Endodermal cell (in vitro differentiated cells): ENCODE measurements at regions not wholly inside any gene's neighbourhood (a gene's known extent, or its start where the extent isn't known, plus 50 kb on each side); places are given as distances from the start of the nearest gene placed in this dataset.

Experiments used
- DNase-seq: peaks from one replicate; pipeline ENCODE4 v3.0.0-alpha.2; 2017
- H3K27ac ChIP-seq: 2 replicates; pipeline ENCODE4 v1.5.1; 2013; ENCODE audit warnings: mild to moderate bottlenecking, low read depth, low read length, moderate library complexity
- H3K27me3 ChIP-seq: 2 replicates; pipeline ENCODE4 v1.6.1; 2013; ENCODE audit warnings: mild to moderate bottlenecking, low read length, moderate library complexity; ENCODE audit not compliant: insufficient read depth, control insufficient read depth, poor library complexity, severe bottlenecking
- H3K36me3 ChIP-seq: 2 replicates; pipeline ENCODE4 v1.7.0; 2013; ENCODE audit warnings: mild to moderate bottlenecking, low read length, moderate library complexity; ENCODE audit not compliant: control insufficient read depth, insufficient read depth
- H3K4me1 ChIP-seq: one replicate; pipeline ENCODE4 v1.7.0; 2013; ENCODE audit warnings: low read length; ENCODE audit not compliant: control insufficient read depth, insufficient read depth
- H3K4me3 ChIP-seq: 2 replicates; pipeline ENCODE4 v1.5.1; 2013; ENCODE audit warnings: mild to moderate bottlenecking, low read length, moderate library complexity
- H3K9ac ChIP-seq: 2 replicates; pipeline ENCODE4 v1.6.1; 2013; ENCODE audit warnings: mild to moderate bottlenecking, low read length, moderate library complexity; ENCODE audit not compliant: poor library complexity, severe bottlenecking; ENCODE audit errors: extremely low read depth
- H3K9me3 ChIP-seq: 2 replicates; pipeline ENCODE4 v1.6.1; 2013; ENCODE audit warnings: mild to moderate bottlenecking, low read length, moderate library complexity; ENCODE audit not compliant: control insufficient read depth
- H3K27ac Mint-ChIP-seq: 2 replicates; pipeline ENCODE4 v1.8.0; 2020; ENCODE audit warnings: mixed read lengths
- H3K27me3 Mint-ChIP-seq: 2 replicates; pipeline ENCODE4 v1.8.0; 2021; ENCODE audit warnings: mild to moderate bottlenecking, mixed read lengths; ENCODE audit not compliant: insufficient read depth
- H3K36me3 Mint-ChIP-seq: 2 replicates; pipeline ENCODE4 v1.8.0; 2020; ENCODE audit warnings: low read depth, mixed read lengths
- H3K4me1 Mint-ChIP-seq: 2 replicates; pipeline ENCODE4 v1.8.0; 2020; ENCODE audit warnings: mixed read lengths
- H3K4me3 Mint-ChIP-seq: 2 replicates; pipeline ENCODE4 v1.8.0; 2020; ENCODE audit warnings: mild to moderate bottlenecking, moderate library complexity, mixed read lengths
- H3K9me3 Mint-ChIP-seq: 2 replicates; pipeline ENCODE4 v1.8.0; 2020; ENCODE audit warnings: mild to moderate bottlenecking, mixed read lengths
- WGBS, 2 experiments: methylation state at CpG; one replicate each; pipeline versions ENCODE4 v1.1.5 to v1.1.7; 2013; ENCODE audit warnings: missing lambda C conversion rate in 2 of 2, mixed read lengths in 1 of 2; ENCODE audit not compliant: insufficient coverage in 1 of 2, insufficient read length in 1 of 2; 5-methylcytosine and 5-hydroxymethylcytosine counted together
- TF ChIP-seq, protein P1 (sequence below): fragments of 200-600 bp; sonication (generic); conservative IDR thresholded peaks from 2 replicates; pipeline ENCODE4 v1.5.0; 2021; ENCODE audit warnings: antibody characterized with exemption, mild to moderate bottlenecking

- WGBS, 2 experiments: 95% methylated on average over 2 of the region's 2 CpGs
- H3K9me3 Mint-ChIP-seq: no peaks in the 10 kb centered on the region
Measured at GRCh38 chr14:62253911-62254310, 491.7 kb downstream of the SNAPC1 start.

GRCh38 chr14:62269204-62269603, 507.0 kb downstream of the SNAPC1 start:
- 93 to 95% methylated on average over 3 to 6 of the region's 6 CpGs for WGBS, 2 experiments
- Histone ChIP-seq H3K9ac (no peak overlapping the region), H3K4me3 (no peak overlapping the region), H3K36me3 (no peaks in the 10 kb centered on the region), H3K9me3 (no peaks in the 10 kb centered on the region), H3K27me3 (no peaks in the 10 kb centered on the region), H3K4me1 (no peaks in the 10 kb centered on the region), H3K27ac (no peak overlapping the region)
- no peak overlapping the region for H3K27ac Mint-ChIP-seq
- TF ChIP-seq, protein P1, sequence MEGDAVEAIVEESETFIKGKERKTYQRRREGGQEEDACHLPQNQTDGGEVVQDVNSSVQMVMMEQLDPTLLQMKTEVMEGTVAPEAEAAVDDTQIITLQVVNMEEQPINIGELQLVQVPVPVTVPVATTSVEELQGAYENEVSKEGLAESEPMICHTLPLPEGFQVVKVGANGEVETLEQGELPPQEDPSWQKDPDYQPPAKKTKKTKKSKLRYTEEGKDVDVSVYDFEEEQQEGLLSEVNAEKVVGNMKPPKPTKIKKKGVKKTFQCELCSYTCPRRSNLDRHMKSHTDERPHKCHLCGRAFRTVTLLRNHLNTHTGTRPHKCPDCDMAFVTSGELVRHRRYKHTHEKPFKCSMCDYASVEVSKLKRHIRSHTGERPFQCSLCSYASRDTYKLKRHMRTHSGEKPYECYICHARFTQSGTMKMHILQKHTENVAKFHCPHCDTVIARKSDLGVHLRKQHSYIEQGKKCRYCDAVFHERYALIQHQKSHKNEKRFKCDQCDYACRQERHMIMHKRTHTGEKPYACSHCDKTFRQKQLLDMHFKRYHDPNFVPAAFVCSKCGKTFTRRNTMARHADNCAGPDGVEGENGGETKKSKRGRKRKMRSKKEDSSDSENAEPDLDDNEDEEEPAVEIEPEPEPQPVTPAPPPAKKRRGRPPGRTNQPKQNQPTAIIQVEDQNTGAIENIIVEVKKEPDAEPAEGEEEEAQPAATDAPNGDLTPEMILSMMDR: no peak
- H3K36me3 Mint-ChIP-seq: no peaks in the 10 kb centered on the region
- H3K27me3 Mint-ChIP-seq: no peaks in the 10 kb centered on the region
- H3K4me3 Mint-ChIP-seq: no peak overlapping the region
- H3K4me1 Mint-ChIP-seq: no peaks in the 10 kb centered on the region
- DNase-seq: no peak
- no peaks in the 10 kb centered on the region for H3K9me3 Mint-ChIP-seq

More at GRCh38 chr14:62253911-62254310, 491.7 kb downstream of the SNAPC1 start:
- Mint-ChIP-seq H3K36me3 (no peaks in the 10 kb centered on the region), H3K4me3 (no peak overlapping the region), H3K27me3 (no peaks in the 10 kb centered on the region), H3K27ac (no peak overlapping the region), H3K4me1 (peaks cover 14% of the 10 kb centered on the region)
- Histone ChIP-seq H3K27me3 (no peaks in the 10 kb centered on the region), H3K9ac (no peak overlapping the region), H3K27ac (no peak overlapping the region), H3K4me3 (no peak overlapping the region), H3K4me1 (peaks cover 11% of the 10 kb centered on the region), H3K36me3 (no peaks in the 10 kb centered on the region), H3K9me3 (no peaks in the 10 kb centered on the region)
- DNase-seq: no peak
- TF ChIP-seq, protein P1: no peak

DNA sequence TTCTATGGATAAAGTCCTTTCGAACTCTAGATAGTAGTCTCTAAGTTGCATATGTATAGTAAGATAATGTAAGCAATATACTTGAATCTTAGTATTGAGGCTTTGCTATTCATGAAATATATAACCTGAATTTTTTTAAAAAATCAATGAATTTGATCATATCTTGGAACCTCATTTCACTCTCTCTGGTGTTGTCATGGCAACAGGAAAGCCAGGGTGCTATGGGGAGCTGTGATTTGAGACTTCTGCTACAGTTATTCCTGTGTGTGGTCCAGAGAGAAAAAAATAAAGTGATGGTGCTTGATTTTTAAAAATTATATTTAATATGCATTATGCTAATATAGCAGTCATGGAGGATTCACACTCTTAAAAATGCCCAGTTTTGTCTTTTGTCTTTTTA, 508.0 kb downstream of the SNAPC1 start:
- H3K36me3 ChIP-seq: no peaks in the 10 kb centered on the region
- no peaks in the 10 kb centered on the region for H3K9me3 Mint-ChIP-seq

More for the DNA sequence above, 508.0 kb downstream of the SNAPC1 start:
- H3K4me3 Mint-ChIP-seq: no peak overlapping the region
- no peaks in the 10 kb centered on the region for H3K27me3 Mint-ChIP-seq
- DNase-seq: no peak
- no peaks in the 10 kb centered on the region for H3K4me1 Mint-ChIP-seq
- H3K9me3 ChIP-seq: no peaks in the 10 kb centered on the region
- no peaks in the 10 kb centered on the region for H3K4me1 ChIP-seq
- 86% methylated on average over 1 of the region's 1 CpG; no CpG with 5 or more reads in 1 of the 2 experiments for WGBS, 2 experiments
- H3K27ac Mint-ChIP-seq: no peak overlapping the region
- H3K4me3 ChIP-seq: no peak overlapping the region
- TF ChIP-seq, protein P1: no peak
- H3K9ac ChIP-seq: no peak overlapping the region
- no peaks in the 10 kb centered on the region for H3K36me3 Mint-ChIP-seq
- no peaks in the 10 kb centered on the region for H3K27me3 ChIP-seq
- no peak overlapping the region for H3K27ac ChIP-seq
